A673 (cell line): ENCODE measurements at regions not wholly inside any gene's neighbourhood (a gene's known extent, or its start where the extent isn't known, plus 50 kb on each side); places are given as distances from the start of the nearest gene placed in this dataset.

ENCODE experiments used
- CTCF ChIP-seq: fragments of 300-800, 200-600 bp; sonication (generic); conservative IDR thresholded peaks from 2 replicates; pipeline ENCODE4 v1.5.1; 2017; ENCODE audit warnings: low read depth, mild to moderate bottlenecking, antibody characterized with exemption, low read length, moderate library complexity, mixed read lengths
- EZH2 ChIP-seq: fragments of 200-600 bp; sonication (generic); IDR thresholded peaks from 2 replicates; pipeline ENCODE4 v1.6.1; 2017; ENCODE audit warnings: borderline replicate concordance, low read depth, mild to moderate bottlenecking, mixed read lengths, antibody characterized with exemption, low read length; ENCODE audit not compliant: poor library complexity, severe bottlenecking

- TF ChIP-seq CTCF (no peak), EZH2 (no peak)
Observed at GRCh38 chr4:36638273-36638811, 356.9 kb downstream of the DTHD1 start.
